ENCODE measurements at regions not wholly inside any gene's neighbourhood (a gene's known extent, or its start where the extent isn't known, plus 50 kb on each side); places are given as distances from the start of the nearest gene placed in this dataset.

GRCh38 chr5:30405821-30406220 lies 787.7 kb upstream of the CDH6 start (continued):
- TF ChIP-seq CHD7 (IDR thresholded peaks at IDR 0.05; ENCODE audit: insufficient replicate concordance, low read length) (no peak), KDM1A (IDR thresholded peaks at IDR 0.05; ENCODE audit: borderline replicate concordance, low read length) (no peak), EGR1 (IDR thresholded peaks at IDR 0.05; ENCODE audit: borderline replicate concordance, low read depth, low read length) (no peak)

All from H1 (cell line).